H54 (cell line): ENCODE measurements at regions not wholly inside any gene's neighbourhood (a gene's known extent, or its start where the extent isn't known, plus 50 kb on each side); places are given as distances from the start of the nearest gene placed in this dataset.
"Not testable (repeated sequence)": the region's sequence is repeated elsewhere in the genome, so short reads cannot be mapped to it uniquely, and the experiment has no call there.

Source experiments
- DNase-seq: peaks from one replicate; pipeline ENCODE4 v3.0.0; 2011; ENCODE audit warnings: low spot score, mixed read lengths; ENCODE audit not compliant: insufficient read length
- FAIRE-seq: peaks from 3 replicates; lab custom pipeline; 2011; peaks lifted over from hg19 to GRCh38; lab: Jason Lieb, UNC
- POLR2A ChIP-seq: IDR thresholded peaks from 2 replicates; pipeline ENCODE4 v1.6.1; 2011; ENCODE audit warnings: low read depth, mild to moderate bottlenecking, low read length

DNA sequence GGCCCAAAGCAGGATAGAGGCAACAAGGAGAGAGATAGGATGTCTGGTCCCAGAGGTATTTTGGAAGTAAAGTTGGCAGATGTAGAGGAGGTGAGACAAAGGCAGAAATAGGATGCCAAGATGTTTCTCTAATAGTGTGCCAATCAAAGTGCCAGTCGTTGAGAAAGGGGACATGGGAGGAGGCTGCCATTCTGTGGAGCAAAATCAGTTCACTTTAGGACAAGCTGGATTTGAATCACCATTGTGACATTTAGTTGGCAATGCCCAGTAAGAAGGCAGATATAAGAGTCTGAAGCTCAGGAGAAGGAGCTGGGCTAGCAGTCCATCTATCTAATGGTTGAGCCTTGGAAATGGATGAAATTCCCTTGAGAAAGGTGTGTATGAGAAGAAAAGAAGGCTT lies 53.8 kb downstream of the ADRB2 start:
- FAIRE-seq (no peak), DNase-seq (no peak)
- TF ChIP-seq POLR2A = no peak

DNA sequence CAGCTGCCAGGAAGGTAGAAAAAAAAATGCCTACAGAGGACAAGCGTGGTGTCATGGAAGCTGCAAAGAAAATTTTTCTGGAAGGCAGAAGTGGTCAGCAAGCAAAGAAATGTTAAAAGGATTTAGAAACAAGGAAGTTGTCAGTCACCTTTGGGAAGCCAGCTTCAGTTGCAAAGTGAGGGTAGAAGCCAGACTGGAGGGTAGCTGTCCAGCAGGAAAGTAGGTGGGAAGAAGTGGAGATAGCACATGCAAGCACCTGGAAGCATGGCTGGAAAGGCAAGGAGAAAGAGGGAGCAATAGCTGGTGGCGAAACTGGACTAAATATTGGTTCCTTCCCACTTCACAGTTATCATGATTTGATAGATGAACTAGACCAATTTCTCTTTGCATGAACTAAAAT lies 54.3 kb downstream of the ADRB2 start:
- DNase-seq (no peak), FAIRE-seq (no peak)
- no peak for TF ChIP-seq POLR2A

DNA sequence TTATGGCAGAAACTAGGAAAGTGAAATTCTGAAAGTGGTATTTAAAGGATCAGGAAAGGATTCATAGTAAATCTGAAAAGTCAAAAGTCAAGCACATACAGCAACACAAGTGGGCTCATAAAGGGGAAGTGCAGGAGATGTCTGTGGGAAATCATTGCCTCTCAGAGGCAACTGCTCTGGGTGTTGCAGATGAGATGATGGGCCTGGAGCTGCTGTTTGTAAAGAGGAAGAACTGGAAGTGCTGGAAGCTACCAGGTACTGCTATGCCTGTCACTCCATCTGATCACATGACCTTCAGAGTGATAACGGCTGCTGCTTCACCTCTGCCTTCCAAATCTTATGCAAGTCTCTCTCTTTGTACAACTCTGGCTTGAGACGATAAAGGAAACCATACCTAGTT lies 55.9 kb downstream of the ADRB2 start:
- FAIRE-seq (no peak), DNase-seq (no peak)
- no peak for TF ChIP-seq POLR2A

DNA sequence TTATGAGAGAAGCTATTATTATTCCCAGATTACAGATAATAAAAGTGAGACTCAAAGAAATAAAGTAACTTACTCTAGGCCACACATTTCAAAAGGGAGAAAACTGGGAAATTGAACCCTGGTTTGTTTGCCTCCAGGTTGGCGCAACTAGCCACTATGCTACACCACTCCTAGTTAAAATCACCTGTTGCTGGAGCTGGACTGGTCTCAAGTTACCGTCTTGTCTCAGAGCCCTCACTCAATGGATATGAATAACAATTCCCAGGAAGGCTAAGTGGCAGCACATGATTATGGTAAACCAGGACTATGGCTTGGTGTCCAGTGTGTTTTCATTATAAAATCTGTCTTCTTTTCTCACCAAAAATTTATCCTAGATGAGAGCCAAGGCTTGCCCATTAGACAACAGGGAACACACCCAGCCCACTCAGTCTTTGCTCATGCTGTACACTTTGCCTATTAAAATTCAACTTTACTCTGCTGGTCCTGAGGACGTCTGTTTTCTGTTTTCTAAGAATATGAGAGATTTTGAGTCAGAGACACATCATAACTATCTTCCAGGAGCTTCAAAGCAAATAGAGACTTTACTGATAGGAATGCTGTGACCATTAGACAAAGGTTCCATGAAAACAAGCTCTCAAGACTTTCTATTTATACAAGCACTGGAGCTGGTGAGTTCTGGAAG lies 58.1 kb downstream of the ADRB2 start:
- FAIRE-seq = no peak
- no peak for DNase-seq
- no peak for TF ChIP-seq POLR2A

DNA sequence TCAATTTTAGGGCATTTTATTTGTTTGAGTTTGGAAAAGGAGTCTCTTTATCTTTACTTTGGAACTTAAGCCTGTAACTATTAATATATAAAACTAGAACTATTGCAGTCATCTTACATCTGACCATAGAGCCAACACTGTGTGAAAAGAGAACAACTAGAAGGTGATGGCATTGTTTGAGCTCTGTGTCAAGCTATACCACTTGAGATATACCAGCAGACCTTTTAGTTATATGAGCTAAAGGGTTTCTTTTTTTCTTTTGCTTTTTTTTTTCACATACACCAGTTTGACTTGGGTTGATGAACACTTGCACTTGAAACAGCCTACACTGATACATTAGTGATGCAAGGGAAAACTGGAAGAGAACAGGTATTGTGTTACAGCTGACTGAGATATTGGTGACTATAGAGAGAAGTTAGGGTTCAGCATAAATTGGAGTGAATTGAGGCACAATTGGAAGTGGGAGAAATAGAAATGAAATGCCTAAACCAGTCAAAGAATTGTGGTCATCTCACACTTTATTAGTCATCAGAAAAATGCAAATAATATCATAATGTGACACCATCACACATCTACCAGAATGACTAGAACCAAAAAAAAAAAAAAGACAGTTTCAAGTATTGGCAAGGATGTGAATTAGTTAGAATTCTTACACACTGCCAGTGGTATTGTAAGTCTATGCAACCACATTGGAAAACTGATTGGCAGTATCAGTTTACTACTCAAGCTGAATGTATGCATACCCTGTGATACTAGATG lies 60.9 kb downstream of the ADRB2 start:
- TF ChIP-seq POLR2A = no peak
- no peak for DNase-seq
- no peak for FAIRE-seq

DNA sequence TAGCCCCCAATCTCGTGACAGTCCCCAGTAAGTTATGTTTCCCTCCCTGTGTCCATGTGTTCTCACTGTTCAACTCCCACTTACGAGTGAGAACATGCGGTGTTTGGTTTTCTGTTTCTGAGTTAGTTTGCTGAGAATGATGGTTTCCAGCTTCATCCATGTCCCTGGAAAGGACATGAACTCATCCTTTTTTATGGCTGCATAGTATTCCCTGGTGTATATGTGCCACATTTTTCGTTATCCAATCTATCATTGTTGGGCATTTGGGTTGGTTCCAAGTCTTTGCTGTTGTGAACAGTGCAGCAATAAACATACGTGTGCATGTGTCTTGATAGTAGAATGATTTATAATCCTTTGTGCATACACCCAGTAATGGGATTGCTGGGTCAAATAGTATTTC lies 63.5 kb downstream of the ADRB2 start:
- DNase-seq, FAIRE-seq: not testable (repeated sequence)

DNA sequence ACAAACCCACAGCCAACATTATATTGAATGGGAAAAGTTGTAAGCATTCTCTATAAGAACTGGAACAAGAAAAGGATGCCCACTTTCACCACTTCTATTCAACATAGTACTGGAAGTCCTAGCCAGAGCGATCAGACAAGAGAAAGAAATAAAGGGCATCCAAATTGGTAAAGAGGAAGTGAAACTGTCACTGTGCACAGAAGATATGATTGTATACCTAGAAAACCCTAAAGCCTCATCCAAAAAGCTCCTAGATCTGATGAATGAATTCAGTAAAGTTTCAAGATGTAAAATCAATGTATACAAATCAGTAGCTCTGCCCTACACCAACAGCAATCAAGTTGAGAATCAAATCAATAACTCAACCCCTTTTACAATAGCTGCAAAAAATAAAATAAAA lies 69.0 kb downstream of the ADRB2 start:
- not testable (repeated sequence) for FAIRE-seq, DNase-seq

GRCh38 chr5:148897842-148898241 lies 71.4 kb downstream of the ADRB2 start:
- FAIRE-seq = no peak
- no peak for DNase-seq
- TF ChIP-seq POLR2A = no peak

DNA sequence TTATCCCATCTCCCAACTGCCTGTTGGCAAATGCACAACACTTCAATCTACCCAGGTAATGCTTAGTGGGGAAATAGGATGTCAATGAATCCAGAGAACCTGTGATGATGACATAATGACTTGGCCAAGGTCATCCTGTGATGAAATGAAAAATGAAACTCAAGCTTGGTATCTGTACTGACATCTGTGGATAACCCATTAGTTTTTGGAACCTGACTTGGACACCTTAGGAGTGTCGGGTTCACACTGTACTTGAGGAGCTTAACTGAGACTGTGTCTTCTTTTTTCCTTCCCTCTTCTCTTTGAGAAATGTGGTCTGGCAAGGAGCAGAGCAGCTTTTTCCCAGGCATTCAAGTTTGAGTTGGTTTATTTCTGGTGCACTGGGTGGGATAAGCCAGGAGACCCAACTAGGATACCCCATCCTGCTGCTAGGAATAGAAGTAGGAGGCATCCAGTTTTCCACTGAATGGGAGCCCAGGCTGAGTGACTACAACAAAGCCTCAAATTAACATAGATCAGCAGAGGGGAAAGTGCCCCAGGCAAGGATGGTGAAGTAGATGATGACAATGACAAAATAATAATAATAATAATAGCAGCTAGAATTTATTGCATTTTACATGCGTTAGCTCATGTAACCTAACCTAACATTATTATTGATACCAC lies 72.1 kb downstream of the ADRB2 start:
- TF ChIP-seq POLR2A = no peak
- DNase-seq (no peak), FAIRE-seq (no peak)

DNA sequence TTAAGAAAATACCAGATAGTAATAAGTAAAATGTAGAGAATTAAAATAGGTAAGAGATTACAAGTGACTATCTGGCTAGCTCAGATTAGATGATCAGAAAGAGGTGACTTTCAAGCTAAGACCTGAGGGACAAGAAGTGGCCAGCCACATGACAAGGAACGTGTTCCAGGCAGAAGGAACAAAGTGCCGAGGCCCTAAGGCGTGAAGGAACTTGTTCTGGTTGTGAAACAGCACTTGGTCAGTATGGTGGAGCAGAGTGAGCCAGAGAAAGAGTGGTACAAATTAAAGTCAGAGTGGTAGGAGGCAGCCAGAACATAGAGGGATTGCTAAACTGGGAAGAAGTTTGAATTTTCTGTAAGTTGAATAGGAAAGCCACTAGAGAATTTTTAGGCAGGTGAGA lies 73.6 kb downstream of the ADRB2 start:
- DNase-seq (no peak), FAIRE-seq (no peak)
- no peak for TF ChIP-seq POLR2A

- FAIRE-seq (no peak), DNase-seq (no peak)
- no peak for TF ChIP-seq POLR2A
Measured at GRCh38 chr5:148902478-148902877, 76.1 kb downstream of the ADRB2 start.

- TF ChIP-seq POLR2A = no peak
- DNase-seq (no peak), FAIRE-seq (no peak)
Measured at GRCh38 chr5:148903587-148903986, 77.2 kb downstream of the ADRB2 start.

GRCh38 chr5:148904440-148904839 lies 78.0 kb downstream of the ADRB2 start:
- no peak for DNase-seq
- no peak for FAIRE-seq
- TF ChIP-seq POLR2A = no peak

DNA sequence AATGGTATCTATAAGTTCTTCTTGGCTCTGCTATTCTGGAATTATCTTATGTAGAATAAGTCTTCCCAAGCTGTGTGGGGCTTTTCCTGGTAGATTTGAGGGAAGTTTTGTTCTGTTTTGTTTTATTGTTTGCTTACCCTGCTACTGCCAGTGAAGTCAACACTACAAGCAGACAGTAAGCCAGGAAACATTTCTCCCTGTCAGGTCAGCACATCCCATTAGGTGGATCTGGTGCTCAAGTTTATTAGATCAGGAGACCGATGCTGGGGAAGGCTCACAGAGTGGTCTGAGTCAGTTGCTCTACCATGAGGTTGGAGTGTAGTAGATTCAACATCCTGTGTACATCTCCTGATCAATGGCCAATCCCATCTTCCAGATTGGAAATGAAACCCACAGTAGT lies 79.1 kb downstream of the ADRB2 start:
- no peak for TF ChIP-seq POLR2A
- no peak for DNase-seq
- no peak for FAIRE-seq

GRCh38 chr5:148906968-148907367 lies 80.6 kb downstream of the ADRB2 start:
- FAIRE-seq = no peak

More at GRCh38 chr5:148906968-148907367, 80.6 kb downstream of the ADRB2 start:
- no peak for TF ChIP-seq POLR2A
- no peak for DNase-seq
